ENCODE measurements at regions not wholly inside any gene's neighbourhood (a gene's known extent, or its start where the extent isn't known, plus 50 kb on each side); places are given as distances from the start of the nearest gene placed in this dataset.

DNA sequence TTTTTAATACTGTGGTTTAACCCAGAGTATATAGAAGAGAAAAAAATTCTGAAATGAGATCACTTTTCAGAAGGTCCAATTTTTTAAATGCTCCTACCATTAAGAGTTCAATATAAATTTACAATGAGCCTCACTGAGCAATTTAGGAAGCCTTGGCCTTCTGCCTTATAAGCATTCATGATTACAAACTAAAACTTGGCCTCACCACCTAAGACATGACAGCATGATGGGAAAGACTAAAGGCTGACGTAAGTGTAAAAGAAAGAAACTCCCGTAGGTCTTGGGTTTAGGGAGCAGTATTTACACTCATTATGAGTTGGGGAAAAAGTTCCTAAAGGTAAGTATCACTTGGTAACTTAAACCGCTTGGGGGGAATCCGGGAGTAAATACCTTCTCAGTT is 70.7 kb upstream of the ESRRG start:
- TF ChIP-seq POLR2AphosphoS2 (conservative IDR thresholded peaks at IDR 0.05; ENCODE audit: low read length) (no peak), HDAC2 (IDR thresholded peaks at IDR 0.05) (no peak), POLR2A (IDR thresholded peaks at IDR 0.05; ENCODE audit: low read length) (no peak), EHMT2 (IDR thresholded peaks at IDR 0.05; ENCODE audit: low read depth) (no peak)

Data from A549 (cell line).